GM21360 (cell line): ENCODE measurements at regions not wholly inside any gene's neighbourhood (a gene's known extent, or its start where the extent isn't known, plus 50 kb on each side); places are given as distances from the start of the nearest gene placed in this dataset.
"Not testable (repeated sequence)": the region's sequence is repeated elsewhere in the genome, so short reads cannot be mapped to it uniquely, and the experiment has no call there.

ENCODE experiments used
- ATAC-seq: cut with Tn5 transposase; IDR thresholded peaks from one replicate; pipeline ENCODE4 v1.9.1; 2021; ENCODE audit warnings: mild to moderate bottlenecking, moderate library complexity; ENCODE audit not compliant: unreplicated experiment

DNA sequence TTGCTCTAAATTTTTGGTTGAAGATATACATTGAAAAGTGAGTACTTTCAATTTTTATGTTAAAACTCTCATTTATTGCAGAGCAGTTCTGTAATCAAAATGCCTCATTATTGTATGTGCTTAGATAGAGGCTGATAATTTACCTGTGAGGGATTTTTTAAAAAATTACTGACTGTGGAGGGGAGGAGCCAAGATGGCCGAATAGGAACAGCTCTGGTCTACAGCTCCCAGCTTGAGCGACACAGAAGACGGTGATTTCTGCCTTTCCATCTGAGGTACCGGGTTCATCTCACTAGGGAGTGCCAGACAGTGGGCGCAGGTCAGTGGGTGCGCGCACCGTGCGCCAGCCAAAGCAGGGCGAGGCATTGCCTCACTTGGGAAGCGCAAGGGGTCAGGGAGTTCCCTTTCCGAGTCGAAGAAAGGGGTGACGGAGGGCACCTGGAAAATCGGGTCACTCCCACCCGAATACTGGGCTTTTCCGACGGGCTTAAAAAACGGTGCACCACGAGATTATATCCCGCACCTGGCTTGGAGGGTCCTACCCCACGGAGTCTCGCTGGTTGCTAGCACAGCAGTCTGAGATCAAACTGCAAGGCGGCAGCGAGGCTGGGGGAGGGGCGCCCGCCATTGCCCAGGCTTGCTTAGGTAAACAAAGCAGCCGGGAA, 89.4 kb downstream of the DDX11 start:
- not testable (repeated sequence) for ATAC-seq

DNA sequence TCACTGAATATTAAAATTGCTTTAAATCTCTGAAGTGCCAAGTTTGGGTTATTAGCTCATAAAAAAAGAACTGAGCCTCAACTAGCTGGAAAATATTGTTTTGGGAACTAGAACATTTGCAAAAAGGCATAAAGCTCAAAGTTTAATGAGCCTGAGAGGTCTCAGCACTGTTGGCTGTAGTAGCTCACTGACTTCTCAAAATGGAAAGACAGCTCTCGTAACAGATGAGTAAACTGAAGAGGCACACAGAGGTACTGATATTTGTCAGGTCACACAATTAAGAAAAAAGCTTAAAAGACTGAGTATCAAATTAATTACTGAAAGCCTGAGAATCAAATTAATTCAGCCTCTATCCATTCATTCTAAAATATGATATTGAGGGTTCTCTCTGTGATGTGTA, 100.6 kb downstream of the DDX11 start:
- not testable (repeated sequence) for ATAC-seq

DNA sequence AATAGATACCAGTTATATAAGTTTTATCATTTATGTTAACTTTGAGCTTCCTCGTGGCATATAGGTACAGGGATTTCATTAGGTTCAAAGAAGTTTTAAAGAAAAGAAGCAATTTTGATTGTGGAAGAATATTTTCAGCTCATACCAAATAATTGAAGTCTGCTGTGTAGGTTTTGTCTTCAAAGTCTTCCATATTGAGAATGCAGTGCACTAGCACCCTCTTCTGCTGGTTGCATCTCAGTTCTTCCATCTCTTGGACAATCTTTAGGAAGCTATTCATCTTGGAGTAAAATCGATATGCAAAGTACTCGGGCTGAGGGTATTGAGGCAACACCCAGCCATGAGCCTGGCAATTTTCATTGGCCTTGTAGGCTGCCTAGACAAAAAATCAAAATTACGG, 103.9 kb downstream of the DDX11 start:
- ATAC-seq: not testable (repeated sequence)

DNA sequence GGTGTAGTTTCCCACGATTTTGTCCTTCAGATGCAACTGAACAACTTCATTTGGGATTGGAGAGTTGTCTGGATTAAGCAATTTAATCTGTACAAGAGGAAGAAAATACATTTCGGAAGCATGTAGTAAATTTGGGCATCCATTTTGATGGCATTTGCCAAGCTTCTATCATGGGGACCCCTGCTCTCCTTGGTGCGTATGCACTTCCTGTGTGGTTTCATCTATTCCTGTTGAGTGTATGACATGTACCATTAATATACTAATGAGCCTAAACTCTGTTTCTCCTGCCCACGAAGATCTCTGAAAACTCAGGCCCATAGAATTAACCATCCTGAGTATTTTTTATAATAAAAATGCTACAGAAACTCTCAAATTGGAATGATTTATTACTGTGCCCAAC, 105.2 kb downstream of the DDX11 start:
- not testable (repeated sequence) for ATAC-seq

DNA sequence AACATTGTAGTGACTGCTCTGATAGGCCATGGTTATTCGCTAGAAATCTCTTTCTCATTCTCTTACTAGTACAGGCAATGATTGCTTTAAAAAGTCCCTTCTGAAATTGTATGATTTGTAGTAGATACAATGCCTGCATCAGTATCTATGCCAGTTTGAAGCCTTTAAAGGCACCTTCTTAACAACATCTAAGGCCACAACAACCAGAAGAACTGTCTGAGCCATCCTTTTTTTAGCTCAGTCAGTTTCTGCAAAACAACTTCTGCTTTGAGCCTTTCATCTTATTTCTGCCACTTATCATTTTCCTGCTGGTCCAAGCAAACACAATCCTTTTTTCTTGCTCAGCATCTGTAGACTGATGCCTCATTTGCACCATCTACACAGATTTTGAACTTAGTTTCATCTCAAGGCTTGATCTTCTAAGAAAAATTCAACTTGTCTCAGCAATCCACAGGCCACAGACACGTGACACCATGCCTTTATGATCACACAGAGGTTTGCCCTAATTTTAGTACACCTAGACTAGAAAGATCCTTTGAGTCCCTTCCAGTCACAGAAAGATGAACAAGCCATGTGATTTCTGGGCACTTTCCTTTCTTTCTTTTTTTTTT, 106.1 kb downstream of the DDX11 start:
- ATAC-seq: not testable (repeated sequence)

DNA sequence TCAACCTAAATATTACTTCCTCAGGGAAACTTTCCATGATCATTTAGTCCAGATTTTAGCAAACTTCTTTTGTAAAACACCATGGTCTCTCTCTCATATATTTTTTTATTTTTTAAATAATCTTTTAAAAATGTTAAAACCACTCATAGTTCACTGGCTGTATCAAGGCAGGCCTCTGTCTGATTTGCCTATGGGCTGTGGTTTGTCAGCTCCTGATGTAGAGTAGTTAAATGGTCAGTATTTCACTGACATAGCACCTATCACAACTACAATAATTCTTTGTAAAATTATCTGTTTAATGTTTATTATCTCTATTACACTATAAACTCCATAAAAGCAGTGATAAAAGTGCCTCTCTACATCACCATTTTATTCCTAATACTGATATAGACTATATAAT, 108.9 kb downstream of the DDX11 start:
- ATAC-seq: not testable (repeated sequence)

DNA sequence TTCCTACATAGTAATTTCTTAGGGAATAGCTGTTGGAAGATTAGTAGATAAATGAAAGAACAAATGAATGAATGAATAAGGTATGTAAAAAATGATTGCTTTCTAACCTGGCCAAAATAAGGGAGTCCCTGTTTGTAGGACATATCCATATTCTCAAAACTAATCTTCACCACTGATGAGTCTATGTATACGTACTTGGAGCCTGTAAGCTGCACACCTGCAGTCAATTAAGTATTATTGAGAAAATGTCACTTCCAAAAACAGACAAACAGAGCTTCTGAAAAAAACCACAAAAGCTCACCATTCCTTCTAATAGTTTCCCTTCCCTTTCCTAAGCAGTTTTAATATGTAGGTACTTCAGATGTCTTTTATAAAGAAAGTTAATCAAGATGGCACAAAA, 109.4 kb downstream of the DDX11 start:
- not testable (repeated sequence) for ATAC-seq

DNA sequence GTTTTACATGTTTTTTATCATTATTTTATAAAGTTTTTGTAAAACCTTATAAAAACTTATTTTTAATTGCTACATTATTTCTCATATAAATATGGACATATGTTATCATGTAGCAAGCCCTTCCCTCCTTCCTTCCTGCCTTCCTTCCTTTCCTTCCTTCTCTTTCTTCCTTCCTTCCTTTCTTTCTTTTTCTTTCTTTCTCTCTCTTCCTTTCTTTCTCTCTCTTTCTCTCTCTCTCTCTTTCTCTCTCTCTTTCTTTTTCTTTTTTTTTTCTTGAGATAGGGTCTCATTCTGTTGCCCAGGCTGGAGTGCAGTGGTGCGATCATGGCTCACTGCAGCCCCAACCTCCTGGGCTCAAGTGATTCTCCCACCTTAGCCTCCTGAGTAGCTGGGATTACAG, 110.2 kb downstream of the DDX11 start:
- not testable (repeated sequence) for ATAC-seq

DNA sequence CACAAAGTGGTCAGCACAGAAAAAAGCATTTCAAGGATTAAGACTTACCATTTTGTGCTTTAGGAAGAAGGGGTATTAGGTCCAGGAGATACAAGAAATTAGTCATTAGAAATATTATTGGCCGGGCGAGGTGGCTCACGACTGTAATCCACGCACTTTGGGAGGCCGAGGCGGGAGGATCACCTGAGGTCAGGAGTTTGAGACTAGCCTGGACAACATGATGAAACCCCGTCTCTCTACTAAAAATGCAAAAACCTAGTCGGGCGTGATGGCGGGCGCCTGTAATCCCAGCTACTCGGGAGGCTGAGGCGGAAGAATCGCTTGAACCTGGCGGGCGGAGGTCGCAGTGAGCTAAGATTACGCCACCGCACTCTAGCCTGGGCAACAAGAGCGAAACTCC, 111.0 kb downstream of the DDX11 start:
- not testable (repeated sequence) for ATAC-seq

DNA sequence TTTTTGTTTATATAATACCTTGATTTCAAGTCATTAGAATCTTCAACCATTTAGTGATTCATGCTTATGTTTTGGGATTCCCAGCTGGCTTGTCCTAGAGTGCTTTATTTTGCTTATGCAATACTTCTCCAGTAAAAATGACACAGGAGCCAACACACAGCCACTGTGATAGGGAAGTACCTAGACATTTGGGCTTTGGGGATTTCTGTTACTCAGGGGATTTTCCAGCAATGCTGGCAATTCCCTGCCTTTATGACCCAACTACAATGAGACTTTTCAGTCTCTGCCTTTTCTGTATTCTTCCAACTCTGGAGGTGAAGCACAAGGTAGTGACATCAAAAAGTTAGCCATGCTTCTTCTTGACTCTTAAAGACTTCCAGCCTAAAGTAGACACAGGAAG, 119.0 kb downstream of the DDX11 start:
- ATAC-seq: not testable (repeated sequence)

DNA sequence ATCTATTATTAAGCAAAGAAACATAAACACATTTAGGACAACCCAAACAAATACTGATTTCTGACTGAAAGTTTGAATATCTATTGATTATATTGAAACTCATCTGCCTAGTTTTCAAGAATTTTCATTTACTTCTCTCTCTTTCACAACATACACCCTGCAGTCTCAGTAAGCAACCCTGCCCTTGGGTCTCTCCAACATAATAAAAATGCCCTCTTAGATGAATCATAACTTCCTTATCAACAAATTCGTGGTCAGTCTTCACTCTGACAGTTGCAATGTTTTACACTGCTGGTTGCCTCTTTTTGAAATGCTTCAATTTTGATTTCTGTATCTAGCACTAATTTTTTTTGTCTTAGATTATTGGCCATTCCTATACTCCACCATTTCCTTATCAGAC, 122.0 kb downstream of the DDX11 start:
- ATAC-seq: not testable (repeated sequence)

DNA sequence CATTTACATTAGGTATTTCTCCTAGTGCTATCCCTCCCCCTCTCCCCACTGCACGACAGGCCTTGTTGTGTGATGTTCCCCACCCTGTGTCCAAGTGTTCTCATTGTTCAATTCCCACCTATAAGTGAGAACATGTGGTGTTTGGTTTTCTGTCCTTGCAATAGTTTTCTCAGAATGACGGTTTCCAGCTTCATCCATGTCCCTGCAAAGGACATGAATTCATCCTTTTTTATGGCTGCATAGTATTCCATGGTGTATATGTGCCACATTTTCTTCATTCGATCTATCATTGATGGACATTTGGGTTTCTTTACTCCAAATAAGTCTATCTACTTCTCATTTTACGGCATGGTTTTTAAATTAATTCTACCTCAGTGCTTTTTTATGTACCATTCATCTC, 125.8 kb downstream of the DDX11 start:
- not testable (repeated sequence) for ATAC-seq

DNA sequence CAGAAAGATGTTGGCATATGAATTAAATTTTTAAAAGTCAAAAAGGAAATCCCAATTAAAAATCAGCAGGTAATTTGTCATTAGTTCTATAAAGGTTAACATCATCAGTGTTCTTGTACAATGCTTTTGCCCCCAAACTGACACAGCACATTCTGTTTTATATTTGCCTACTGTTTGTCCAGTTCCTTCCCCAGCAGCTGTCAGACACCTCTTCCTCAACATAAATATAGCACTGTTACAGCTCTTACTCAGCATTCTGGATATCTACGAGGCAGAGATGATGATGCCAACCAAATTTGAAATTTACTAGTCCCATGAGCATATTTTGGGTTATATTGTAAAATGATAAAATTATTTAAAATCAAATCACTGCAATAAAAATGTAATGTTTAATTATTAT, 124.6 kb downstream of the SINHCAF start:
- no peak for ATAC-seq

DNA sequence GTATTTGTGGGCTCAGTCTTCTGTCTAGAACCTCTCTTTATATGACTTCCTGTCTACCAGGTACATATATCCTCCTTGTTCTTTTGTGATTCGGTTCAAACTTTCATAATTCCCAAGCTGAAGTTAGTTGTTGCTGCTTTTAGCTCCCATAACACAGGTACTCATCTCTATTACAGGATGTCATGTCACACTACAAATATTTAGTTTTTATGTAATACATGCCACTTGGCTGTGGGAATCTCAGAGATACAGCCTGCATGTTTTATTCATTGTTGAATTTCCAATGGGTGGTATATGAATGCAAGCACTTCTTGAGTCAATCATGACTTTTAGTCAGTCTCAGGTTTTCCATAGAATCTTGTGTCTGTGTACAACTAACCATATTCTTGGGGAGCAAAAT, 122.7 kb downstream of the SINHCAF start:
- no peak for ATAC-seq

DNA sequence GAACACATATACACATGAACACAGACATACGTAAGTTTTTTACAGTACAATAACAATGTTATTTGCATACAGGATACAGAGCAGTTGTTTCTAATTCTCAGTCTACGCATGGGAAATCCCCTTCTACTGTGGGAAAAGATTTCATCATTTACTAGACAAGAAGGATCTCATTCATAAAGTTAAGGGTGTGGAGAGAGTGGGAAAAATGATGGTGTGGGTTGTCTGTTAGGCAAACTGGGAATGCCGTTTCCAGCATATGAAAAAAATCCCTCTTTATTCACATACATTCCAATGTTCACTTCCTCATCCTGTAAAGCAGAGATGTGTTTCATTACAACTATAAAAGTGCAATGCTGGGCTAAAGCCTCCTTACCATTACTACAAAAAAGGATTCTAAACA, 120.9 kb downstream of the SINHCAF start:
- ATAC-seq: peak; percentile 97

DNA sequence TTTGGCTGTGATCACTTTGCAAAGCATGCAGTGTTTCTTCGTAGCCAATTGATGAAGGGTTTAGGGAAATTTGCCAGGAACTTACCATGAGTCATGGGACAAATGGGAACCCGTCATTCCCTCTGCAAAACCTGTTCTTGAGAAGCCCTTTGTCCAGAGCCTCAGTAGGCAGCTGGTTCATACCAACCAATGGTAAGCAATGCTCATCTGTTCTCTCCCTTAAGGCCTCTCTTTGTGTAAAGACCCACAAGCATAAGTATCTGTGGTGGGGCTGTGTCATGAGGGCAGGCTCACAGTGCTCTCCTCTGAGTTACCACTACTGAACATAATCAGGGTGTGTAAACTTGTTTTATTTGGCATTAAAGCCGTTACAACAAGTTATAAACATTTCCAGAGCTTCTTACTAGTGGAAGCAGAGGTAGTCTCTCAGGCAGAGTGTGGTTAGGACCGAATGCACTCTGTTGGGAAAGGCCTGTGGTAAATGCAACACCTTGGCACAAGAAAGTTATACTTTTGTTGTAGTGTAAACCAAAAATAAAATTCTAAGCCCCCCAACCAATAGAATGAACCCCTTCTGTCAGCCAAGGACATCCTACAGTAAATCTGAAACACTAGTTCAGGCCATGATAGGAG, 119.8 kb downstream of the SINHCAF start:
- ATAC-seq: no peak

DNA sequence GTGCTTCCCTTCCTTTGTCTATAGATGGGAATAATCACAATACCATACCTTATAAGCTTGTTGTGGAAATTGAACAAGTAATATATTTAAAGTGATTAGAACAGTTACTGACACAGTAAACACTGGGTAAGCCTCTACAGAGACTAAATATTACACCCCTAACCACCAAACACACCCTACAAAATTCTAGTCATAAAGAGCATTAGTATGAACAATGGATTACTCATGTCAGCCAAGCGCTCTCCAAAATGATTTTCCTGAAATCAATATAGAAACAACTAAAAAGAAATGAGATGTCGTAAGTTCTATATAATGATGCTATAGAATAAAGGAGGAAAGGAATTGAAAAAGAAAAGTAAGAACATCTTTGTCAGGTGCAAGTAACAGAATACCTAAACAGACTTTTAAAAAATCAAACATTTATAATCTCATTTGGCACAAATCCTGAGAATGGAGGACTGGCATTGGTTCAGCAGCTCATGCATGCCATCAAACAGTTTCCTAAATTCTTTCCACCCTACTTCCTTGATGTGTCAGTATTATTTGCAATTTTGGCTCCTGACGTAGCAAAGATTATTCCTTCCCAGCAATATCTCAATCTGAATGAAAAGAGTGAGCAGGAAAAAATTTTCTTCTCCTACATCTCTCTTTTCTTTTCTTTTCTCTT, 118.0 kb downstream of the SINHCAF start:
- no peak for ATAC-seq

DNA sequence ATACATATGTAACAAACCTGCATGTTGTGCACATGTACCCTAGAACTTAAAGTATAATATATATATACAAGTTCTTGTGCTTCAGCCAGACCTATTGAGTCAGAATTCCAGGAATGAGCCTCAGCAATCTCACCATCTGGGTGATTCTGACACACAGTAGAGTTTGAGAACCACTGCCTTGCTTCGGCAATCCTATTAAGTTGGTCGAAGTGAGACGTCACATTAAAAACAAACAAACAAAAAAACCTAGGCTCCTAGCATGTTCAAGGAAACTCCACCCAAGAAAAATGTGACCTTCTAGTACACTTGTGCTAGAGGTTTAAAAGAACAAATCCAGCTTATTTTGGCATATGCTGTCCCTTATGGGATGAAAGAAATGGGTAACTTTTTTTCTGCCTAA, 115.8 kb downstream of the SINHCAF start:
- no peak for ATAC-seq

DNA sequence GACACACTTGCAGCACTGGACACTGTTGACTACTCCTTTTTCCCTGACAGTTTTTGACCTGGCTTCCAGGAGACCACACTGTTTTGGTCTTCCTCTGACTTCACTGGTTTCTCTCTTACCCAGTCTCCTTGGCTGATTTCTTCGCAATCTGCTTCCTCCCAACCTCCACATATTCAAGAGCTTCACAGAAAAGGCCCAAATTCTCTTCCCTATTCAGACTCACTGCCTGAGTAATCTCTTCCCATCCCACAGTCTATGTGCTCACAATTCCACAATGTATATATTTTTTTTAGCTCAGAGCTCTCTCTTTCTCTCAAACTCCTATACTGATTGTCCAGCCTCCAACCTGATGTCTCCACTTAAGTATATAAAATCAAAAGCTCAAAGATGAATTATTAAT, 115.4 kb downstream of the SINHCAF start:
- no peak for ATAC-seq

DNA sequence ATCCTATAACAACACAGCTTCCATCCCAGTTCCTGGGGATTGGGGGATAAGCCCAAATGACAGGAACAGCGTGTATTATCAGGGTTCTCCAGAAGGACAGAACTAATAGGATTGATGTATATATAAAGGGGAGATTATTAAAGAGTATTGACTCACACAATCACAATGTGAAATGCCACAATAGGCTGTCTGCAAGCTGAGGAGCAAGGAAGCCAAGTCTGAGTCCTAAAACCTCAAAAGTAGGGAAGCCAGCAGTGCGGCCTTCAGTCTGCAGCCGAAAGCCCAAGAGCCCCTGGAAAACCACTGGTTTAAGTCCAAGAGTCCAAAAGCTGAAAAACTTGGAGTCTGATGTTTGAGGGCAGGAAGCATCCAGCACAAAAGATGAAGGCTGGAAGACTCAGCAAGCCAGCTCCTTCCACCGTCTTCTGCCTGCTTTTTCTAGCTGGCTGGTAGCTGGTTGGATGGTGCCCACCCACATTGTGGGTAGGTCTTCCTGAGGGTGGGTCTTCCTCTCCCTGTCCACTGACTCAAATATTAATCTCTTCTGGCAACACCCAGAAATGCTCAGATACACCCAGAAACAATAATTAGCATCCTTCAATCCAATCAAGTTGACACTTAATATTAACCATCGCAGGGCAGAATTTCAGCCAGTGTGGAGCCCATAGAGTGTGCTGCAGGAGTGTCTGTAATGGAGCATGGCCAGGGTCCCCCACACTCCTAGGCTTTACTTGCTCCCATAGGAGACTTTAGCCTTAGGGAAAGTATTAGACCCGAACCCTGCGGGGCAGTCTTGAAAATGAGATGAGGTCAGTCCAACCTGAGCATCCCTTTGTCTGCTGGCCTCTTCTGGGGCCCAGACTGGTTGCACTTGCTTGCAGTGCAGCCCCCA, 111.1 kb downstream of the SINHCAF start:
- no peak for ATAC-seq
